HCT116 (cell line): ENCODE measurements at regions not wholly inside any gene's neighbourhood (a gene's known extent, or its start where the extent isn't known, plus 50 kb on each side); places are given as distances from the start of the nearest gene placed in this dataset.

Experiments used
- ATAC-seq: fragments of 200-7000 bp; cut with Tn5 transposase; 2 replicates; pipeline ENCODE4 v1.9.1; 2020; ENCODE audit warnings: mild to moderate bottlenecking, moderate library complexity
- BruUV-seq: library from RNA; stranded (reverse); fragments of 400-500 nt; replicated peaks from 2 replicates; lab custom pipeline; 2021; lab: Mats Ljungman, UMichigan
- CTCF ChIA-PET: fragments of 300-600 bp; sonication (Branson Sonifier 250); formaldehyde crosslinking; loops from one replicate; lab custom pipeline; 2021; ENCODE audit warnings: antibody characterized with exemption; lab: Charles Lee
- POLR2A ChIA-PET: fragments of 300-600, 350-600 bp; sonication (Branson Sonifier 250); formaldehyde crosslinking; loops from one replicate; lab custom pipeline; 2021; ENCODE audit warnings: antibody characterized with exemption; lab: Charles Lee
- RAD21 ChIA-PET, 2 experiments: fragments of 300-600 bp; sonication (Branson Sonifier 250); formaldehyde crosslinking; loops; one replicate each; lab custom pipeline; 2023; ENCODE audit warnings: low total read pairs in 2 of 2; ENCODE audit not compliant: uncharacterized antibody in 2 of 2, unreplicated experiment in 2 of 2, low non-redundant PET in 1 of 2; lab: Charles Lee
- DNase-seq: peaks from one replicate; pipeline ENCODE4 v3.0.0-alpha.2; 2010; ENCODE audit warnings: low read depth, low spot score
- H2AFZ ChIP-seq: fragments of 200-600 bp; shearing (Covaris generic), sonication (generic); 2 replicates; pipeline ENCODE4 v1.6.1; 2017; ENCODE audit warnings: low read depth, mixed run types, mixed read lengths, antibody characterized with exemption, low read length; ENCODE audit not compliant: poor library complexity, severe bottlenecking
- H3K27ac ChIP-seq: 2 replicates; pipeline ENCODE4 v1.5.1; 2012; ENCODE audit warnings: low read depth, low read length
- H3K27me3 ChIP-seq: fragments of 200-600 bp; sonication (generic); 2 replicates; pipeline ENCODE4 v1.6.1; 2016; ENCODE audit warnings: mixed run types, low read length, mixed read lengths; ENCODE audit not compliant: insufficient read depth
- H3K36me3 ChIP-seq, 2 experiments: fragments of 200-500 bp in 1 of 2; fragments of 200-600 bp in 1 of 2; sonication (Bioruptor generic) in 1 of 2; sonication (generic) in 1 of 2; 2 replicates each; pipeline versions ENCODE4 v1.5.1 to v1.6.1; 2014 to 2016; ENCODE audit warnings: low read length in 2 of 2, inconsistent platforms in 1 of 2, mixed read lengths in 1 of 2, mixed run types in 1 of 2; ENCODE audit not compliant: insufficient read depth in 2 of 2, control insufficient read depth in 1 of 2
- H3K4me1 ChIP-seq, 2 experiments: fragments of 200-600 bp in 1 of 2; sonication (generic) in 1 of 2; 2 replicates each; pipeline versions ENCODE4 v1.5.1 to v1.6.1; 2012 to 2017; ENCODE audit warnings: low read length in 2 of 2, inconsistent platforms in 1 of 2, mild to moderate bottlenecking in 1 of 2, mixed read lengths in 1 of 2, mixed run types in 1 of 2, moderate library complexity in 1 of 2; ENCODE audit not compliant: insufficient read depth in 2 of 2, control insufficient read depth in 1 of 2
- H3K4me2 ChIP-seq: fragments of 200-600 bp; sonication (generic); 2 replicates; pipeline ENCODE4 v1.6.1; 2017; ENCODE audit warnings: mixed run types, low read length, mixed read lengths
- H3K4me3 ChIP-seq, 2 experiments: fragments of 200-600 bp in 1 of 2; sonication (generic) in 1 of 2; replicated peaks in 1 of 2; 2 replicates each; pipeline ENCODE4 v1.5.1; 2011 to 2016; ENCODE audit warnings: low read length in 2 of 2, control low read depth in 1 of 2, low read depth in 1 of 2, mild to moderate bottlenecking in 1 of 2, mixed read lengths in 1 of 2, mixed run types in 1 of 2
- H3K79me2 ChIP-seq: fragments of 200-600 bp; sonication (generic); 2 replicates; pipeline ENCODE4 v1.6.1; 2017; ENCODE audit warnings: mild to moderate bottlenecking, mixed run types, low read length, moderate library complexity, mixed read lengths; ENCODE audit not compliant: insufficient read depth
- H3K9ac ChIP-seq: fragments of 200-600 bp; sonication (generic); 2 replicates; pipeline ENCODE4 v1.6.1; 2016; ENCODE audit warnings: low read length, mixed read lengths
- H3K9me2 ChIP-seq: fragments of 200-600 bp; sonication (generic), shearing (Covaris generic); 2 replicates; pipeline ENCODE4 v1.6.1; 2017; ENCODE audit warnings: mixed run types, mild to moderate bottlenecking, moderate library complexity; ENCODE audit not compliant: insufficient read depth
- H3K9me3 ChIP-seq, 2 experiments: fragments of 200-500 bp in 1 of 2; fragments of 200-600 bp in 1 of 2; sonication (Bioruptor generic) in 1 of 2; sonication (generic) in 1 of 2; 2 replicates each; pipeline ENCODE4 v1.6.1; 2014 to 2017; ENCODE audit warnings: low read length in 2 of 2, mixed read lengths in 2 of 2, inconsistent platforms in 1 of 2, low read depth in 1 of 2, mild to moderate bottlenecking in 1 of 2, mixed run types in 1 of 2, moderate library complexity in 1 of 2; ENCODE audit not compliant: control insufficient read depth in 1 of 2, insufficient read depth in 1 of 2
- H4K20me1 ChIP-seq: fragments of 200-600 bp; sonication (generic), shearing (Covaris generic); 2 replicates; pipeline ENCODE4 v1.6.1; 2017; ENCODE audit warnings: mixed run types, mild to moderate bottlenecking, moderate library complexity; ENCODE audit not compliant: insufficient read depth
- EGR1 ChIP-seq: IDR thresholded peaks from 2 replicates; pipeline ENCODE4 v1.6.1; 2012; ENCODE audit warnings: low read depth
- ELF1 ChIP-seq: IDR thresholded peaks from 2 replicates; pipeline ENCODE4 v1.6.1; 2012; ENCODE audit warnings: low read depth, borderline replicate concordance
- EZH2 ChIP-seq: fragments of 200-600 bp; sonication (generic); IDR thresholded peaks from 2 replicates; pipeline ENCODE4 v1.6.1; 2017; ENCODE audit warnings: antibody characterized with exemption, mixed run types
- EZH2phosphoT487 ChIP-seq: fragments of 200-600 bp; IDR thresholded peaks from 2 replicates; pipeline ENCODE4 v1.6.1; 2018; ENCODE audit warnings: antibody characterized with exemption, borderline replicate concordance
- FOSL1 ChIP-seq: IDR thresholded peaks from 2 replicates; pipeline ENCODE4 v1.6.1; 2012; ENCODE audit warnings: low read depth
- SIN3A ChIP-seq: IDR thresholded peaks from 2 replicates; pipeline ENCODE4 v1.6.1; 2012; ENCODE audit warnings: low read depth
- TCF7L2 ChIP-seq: IDR thresholded peaks from 2 replicates; pipeline ENCODE4 v1.7.0; 2011; ENCODE audit warnings: borderline replicate concordance, inconsistent platforms; ENCODE audit not compliant: insufficient read depth, insufficient read length; ENCODE audit errors: extremely low read depth
- YY1 ChIP-seq: IDR thresholded peaks from 2 replicates; pipeline ENCODE4 v1.6.1; 2011; ENCODE audit warnings: low read length, low read depth, moderate library complexity, mild to moderate bottlenecking; ENCODE audit not compliant: insufficient replicate concordance; ENCODE audit errors: extremely low read depth
- ZFX ChIP-seq: fragments of 450-650 bp; IDR thresholded peaks from 2 replicates; pipeline ENCODE4 v1.6.1; 2017
- ZNF274 ChIP-seq: fragments of 200-500 bp; sonication (Bioruptor generic); IDR thresholded peaks from 2 replicates; pipeline ENCODE4 v1.6.1; 2014; ENCODE audit warnings: mild to moderate bottlenecking, low read depth, low read length, inconsistent platforms
- intact Hi-C: fragments of 100-400 bp; cut with micrococcal nuclease; formaldehyde crosslinking; loops from 2 replicates; pipeline ENCODE4 v1.10.0; 2022
- TF ChIP-seq, protein P1 (sequence below): IDR thresholded peaks from 2 replicates; pipeline ENCODE4 v1.6.1; 2012
- TF ChIP-seq, protein P2 (sequence below): IDR thresholded peaks from 2 replicates; pipeline ENCODE4 v1.6.1; 2011; ENCODE audit warnings: mild to moderate bottlenecking, low read length, moderate library complexity; ENCODE audit not compliant: insufficient replicate concordance; ENCODE audit errors: extremely low read depth
- TF ChIP-seq, protein P3 (sequence below): IDR thresholded peaks from 2 replicates; pipeline ENCODE4 v1.6.1; 2012
- TF ChIP-seq, protein P4 (sequence below): IDR thresholded peaks from 2 replicates; pipeline ENCODE4 v1.6.1; 2012; ENCODE audit warnings: low read depth

DNA sequence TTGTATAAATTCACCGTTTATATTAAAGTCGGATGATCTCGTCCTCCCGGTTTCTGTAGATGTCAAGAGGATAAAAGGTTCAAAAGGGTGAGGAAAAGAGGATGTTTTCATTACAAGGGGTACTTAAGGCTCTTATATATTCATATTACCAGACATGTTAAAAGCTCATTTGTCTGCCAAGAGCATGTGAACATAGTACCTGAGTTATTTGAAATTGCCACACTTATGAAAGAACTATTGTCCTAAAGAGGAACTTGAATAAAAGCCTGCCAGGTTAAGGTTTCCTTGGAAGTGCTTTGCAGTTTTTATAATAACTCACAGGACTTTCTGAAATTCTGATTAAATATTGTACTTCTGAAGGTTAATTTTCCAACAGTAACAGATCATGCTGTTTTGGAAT, 1915.1 kb downstream of the MAT2B start:
- POLR2A ChIA-PET = no interaction called here
- no peaks in the 10 kb centered on the region for H3K79me2 ChIP-seq
- no peak for ATAC-seq
- H3K36me3 ChIP-seq = no peaks in the 10 kb centered on the region
- CTCF ChIA-PET = no interaction called here
- RAD21 ChIA-PET = no interaction called here
- BruUV-seq = no TSS peak
- H3K27ac ChIP-seq = no peak overlapping the region
- no peaks in the 10 kb centered on the region for H3K4me1 ChIP-seq
- no peaks in the 10 kb centered on the region for H3K27me3 ChIP-seq
- intact Hi-C loops = no loop called here
- H3K9me2 ChIP-seq = no peaks in the 10 kb centered on the region
- no peak overlapping the region for H3K4me3 ChIP-seq
- no peak for DNase-seq
- no peak overlapping the region for H3K9ac ChIP-seq
- H3K4me2 ChIP-seq = no peak overlapping the region
- H4K20me1 ChIP-seq = no peaks in the 10 kb centered on the region
- TF ChIP-seq SIN3A = no peak
- no peak for TF ChIP-seq FOSL1
- TF ChIP-seq EZH2phosphoT487 = no peak
- TF ChIP-seq, protein P1, sequence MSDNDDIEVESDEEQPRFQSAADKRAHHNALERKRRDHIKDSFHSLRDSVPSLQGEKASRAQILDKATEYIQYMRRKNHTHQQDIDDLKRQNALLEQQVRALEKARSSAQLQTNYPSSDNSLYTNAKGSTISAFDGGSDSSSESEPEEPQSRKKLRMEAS = no peak
- TF ChIP-seq, all 23 proteins: peak for 0
- peaks cover 0 to 4% of the 10 kb centered on the region in 2 experiments; a peak in 2 of 4 replicates for H3K9me3 ChIP-seq
- H2AFZ ChIP-seq = no peak overlapping the region

DNA sequence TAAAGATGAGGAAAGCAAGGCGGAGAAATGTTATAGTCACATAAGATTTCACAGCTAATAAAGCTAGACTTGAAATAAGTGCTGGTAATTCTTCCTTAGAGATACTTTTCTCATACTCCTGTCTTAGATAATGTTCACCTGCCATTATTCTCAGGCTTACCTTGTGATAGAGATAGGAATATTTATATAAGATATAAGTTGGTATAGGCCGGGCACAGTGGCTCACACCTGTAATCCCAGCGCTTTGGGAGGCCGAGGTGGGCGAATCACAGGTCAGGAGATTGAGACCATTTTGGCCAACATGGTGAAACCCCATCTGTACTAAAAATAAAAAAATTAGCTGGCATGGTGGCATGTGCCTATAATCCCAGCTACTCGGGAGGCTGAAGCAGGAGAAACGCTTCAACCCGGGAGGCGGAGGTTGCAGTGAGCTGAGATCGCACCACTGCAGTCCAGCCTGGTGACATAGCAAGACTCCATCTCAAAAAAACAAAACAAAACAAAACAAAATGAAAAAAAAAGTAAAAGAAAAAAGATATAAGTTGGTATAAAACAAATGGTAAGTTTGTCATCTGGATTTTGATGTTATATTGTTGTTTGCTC, 1918.4 kb downstream of the MAT2B start:
- Histone ChIP-seq H3K79me2 (no peaks in the 10 kb centered on the region), H2AFZ (no peak overlapping the region), H4K20me1 (no peaks in the 10 kb centered on the region), H3K27me3 (no peaks in the 10 kb centered on the region), H3K4me2 (no peak overlapping the region), H3K4me3 (no peak overlapping the region), H3K9ac (no peak overlapping the region), H3K9me3 (peaks cover 3 to 6% of the 10 kb centered on the region in 2 experiments; a peak in 2 of 4 replicates), H3K9me2 (no peaks in the 10 kb centered on the region), H3K27ac (no peak overlapping the region), H3K36me3 (no peaks in the 10 kb centered on the region), H3K4me1 (no peaks in the 10 kb centered on the region)
- DNase-seq = no peak
- ChIA-PET CTCF (no interaction called here), RAD21 (interaction anchor here in 1 of 2 experiments (0.7 kb wide), 1 partner anchor 11 kb away, joined by 3 read pairs; no protein-coding TSS in a partner anchor), POLR2A (no interaction called here)
- BruUV-seq = no TSS peak
- ATAC-seq = no peak
- intact Hi-C loops = no loop called here
- no peak for TF ChIP-seq EZH2
- TF ChIP-seq, protein P2, sequence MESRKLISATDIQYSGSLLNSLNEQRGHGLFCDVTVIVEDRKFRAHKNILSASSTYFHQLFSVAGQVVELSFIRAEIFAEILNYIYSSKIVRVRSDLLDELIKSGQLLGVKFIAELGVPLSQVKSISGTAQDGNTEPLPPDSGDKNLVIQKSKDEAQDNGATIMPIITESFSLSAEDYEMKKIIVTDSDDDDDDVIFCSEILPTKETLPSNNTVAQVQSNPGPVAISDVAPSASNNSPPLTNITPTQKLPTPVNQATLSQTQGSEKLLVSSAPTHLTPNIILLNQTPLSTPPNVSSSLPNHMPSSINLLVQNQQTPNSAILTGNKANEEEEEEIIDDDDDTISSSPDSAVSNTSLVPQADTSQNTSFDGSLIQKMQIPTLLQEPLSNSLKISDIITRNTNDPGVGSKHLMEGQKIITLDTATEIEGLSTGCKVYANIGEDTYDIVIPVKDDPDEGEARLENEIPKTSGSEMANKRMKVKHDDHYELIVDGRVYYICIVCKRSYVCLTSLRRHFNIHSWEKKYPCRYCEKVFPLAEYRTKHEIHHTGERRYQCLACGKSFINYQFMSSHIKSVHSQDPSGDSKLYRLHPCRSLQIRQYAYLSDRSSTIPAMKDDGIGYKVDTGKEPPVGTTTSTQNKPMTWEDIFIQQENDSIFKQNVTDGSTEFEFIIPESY = no peak
- TF ChIP-seq, protein P3, sequence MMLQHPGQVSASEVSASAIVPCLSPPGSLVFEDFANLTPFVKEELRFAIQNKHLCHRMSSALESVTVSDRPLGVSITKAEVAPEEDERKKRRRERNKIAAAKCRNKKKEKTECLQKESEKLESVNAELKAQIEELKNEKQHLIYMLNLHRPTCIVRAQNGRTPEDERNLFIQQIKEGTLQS = no peak
- no peak for TF ChIP-seq TCF7L2
- TF ChIP-seq ZNF274 = no peak
- no peak for TF ChIP-seq EGR1
- TF ChIP-seq, protein P4, sequence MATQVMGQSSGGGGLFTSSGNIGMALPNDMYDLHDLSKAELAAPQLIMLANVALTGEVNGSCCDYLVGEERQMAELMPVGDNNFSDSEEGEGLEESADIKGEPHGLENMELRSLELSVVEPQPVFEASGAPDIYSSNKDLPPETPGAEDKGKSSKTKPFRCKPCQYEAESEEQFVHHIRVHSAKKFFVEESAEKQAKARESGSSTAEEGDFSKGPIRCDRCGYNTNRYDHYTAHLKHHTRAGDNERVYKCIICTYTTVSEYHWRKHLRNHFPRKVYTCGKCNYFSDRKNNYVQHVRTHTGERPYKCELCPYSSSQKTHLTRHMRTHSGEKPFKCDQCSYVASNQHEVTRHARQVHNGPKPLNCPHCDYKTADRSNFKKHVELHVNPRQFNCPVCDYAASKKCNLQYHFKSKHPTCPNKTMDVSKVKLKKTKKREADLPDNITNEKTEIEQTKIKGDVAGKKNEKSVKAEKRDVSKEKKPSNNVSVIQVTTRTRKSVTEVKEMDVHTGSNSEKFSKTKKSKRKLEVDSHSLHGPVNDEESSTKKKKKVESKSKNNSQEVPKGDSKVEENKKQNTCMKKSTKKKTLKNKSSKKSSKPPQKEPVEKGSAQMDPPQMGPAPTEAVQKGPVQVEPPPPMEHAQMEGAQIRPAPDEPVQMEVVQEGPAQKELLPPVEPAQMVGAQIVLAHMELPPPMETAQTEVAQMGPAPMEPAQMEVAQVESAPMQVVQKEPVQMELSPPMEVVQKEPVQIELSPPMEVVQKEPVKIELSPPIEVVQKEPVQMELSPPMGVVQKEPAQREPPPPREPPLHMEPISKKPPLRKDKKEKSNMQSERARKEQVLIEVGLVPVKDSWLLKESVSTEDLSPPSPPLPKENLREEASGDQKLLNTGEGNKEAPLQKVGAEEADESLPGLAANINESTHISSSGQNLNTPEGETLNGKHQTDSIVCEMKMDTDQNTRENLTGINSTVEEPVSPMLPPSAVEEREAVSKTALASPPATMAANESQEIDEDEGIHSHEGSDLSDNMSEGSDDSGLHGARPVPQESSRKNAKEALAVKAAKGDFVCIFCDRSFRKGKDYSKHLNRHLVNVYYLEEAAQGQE = no peak
- no peak for TF ChIP-seq EZH2phosphoT487
- no peak for TF ChIP-seq ELF1
- no peak for TF ChIP-seq ZFX
- TF ChIP-seq YY1 = no peak
